ENCODE measurements at regions not wholly inside any gene's neighbourhood (a gene's known extent, or its start where the extent isn't known, plus 50 kb on each side); places are given as distances from the start of the nearest gene placed in this dataset.

DNA sequence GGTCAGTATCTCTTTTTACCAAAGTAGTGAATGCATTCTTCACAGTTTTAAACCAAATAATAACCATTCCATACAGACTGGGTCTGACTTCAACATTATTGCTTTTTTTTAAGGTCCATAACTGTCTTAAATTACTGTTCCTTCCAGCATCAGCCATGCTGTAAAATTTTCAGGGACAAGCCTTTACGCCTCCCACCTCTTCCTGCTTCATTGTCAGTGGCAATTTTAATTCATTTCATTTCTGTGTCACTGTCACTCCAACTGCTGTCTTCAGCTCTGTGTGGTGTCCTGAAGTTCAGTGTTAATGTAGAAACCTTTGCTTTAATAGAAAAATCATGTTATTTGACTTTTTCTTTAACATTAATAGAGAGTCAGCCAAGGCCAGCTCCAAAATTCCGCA is 365.6 kb upstream of the PTBP2 start:
- TF ChIP-seq EZH2phosphoT487 (conservative IDR thresholded peaks at IDR 0.05; ENCODE audit: low read length), result no peak
- TF ChIP-seq, protein P1, sequence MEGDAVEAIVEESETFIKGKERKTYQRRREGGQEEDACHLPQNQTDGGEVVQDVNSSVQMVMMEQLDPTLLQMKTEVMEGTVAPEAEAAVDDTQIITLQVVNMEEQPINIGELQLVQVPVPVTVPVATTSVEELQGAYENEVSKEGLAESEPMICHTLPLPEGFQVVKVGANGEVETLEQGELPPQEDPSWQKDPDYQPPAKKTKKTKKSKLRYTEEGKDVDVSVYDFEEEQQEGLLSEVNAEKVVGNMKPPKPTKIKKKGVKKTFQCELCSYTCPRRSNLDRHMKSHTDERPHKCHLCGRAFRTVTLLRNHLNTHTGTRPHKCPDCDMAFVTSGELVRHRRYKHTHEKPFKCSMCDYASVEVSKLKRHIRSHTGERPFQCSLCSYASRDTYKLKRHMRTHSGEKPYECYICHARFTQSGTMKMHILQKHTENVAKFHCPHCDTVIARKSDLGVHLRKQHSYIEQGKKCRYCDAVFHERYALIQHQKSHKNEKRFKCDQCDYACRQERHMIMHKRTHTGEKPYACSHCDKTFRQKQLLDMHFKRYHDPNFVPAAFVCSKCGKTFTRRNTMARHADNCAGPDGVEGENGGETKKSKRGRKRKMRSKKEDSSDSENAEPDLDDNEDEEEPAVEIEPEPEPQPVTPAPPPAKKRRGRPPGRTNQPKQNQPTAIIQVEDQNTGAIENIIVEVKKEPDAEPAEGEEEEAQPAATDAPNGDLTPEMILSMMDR (IDR thresholded peaks at IDR 0.05; ENCODE audit: insufficient read depth, low read length, poor library complexity, severe bottlenecking), result no peak
- H3K9me2 ChIP-seq (replicated peaks; ENCODE audit: insufficient read depth, low read length), result no peaks in the 10 kb centered on the region
- no peaks in the 10 kb centered on the region for H3K79me2 ChIP-seq (ENCODE audit: insufficient read depth, low read length)
- no peaks in the 10 kb centered on the region for H4K20me1 ChIP-seq (ENCODE audit: low read depth, low read length)
- H3K9ac ChIP-seq (ENCODE audit: low read length), result no peak overlapping the region
- no peaks in the 10 kb centered on the region for H3K9me3 ChIP-seq (ENCODE audit: insufficient read depth, low read length)
- H3F3A ChIP-seq (ENCODE audit: insufficient read depth), result no peaks in the 10 kb centered on the region
- no peak overlapping the region for H3K27ac ChIP-seq (ENCODE audit: low read depth, low read length)
- no peaks in the 10 kb centered on the region for H3K36me3 ChIP-seq (ENCODE audit: low read length)
- H3K4me3 ChIP-seq (ENCODE audit: insufficient read depth, low read length, poor library complexity, severe bottlenecking), result no peak overlapping the region
- no peak overlapping the region for H3K4me2 ChIP-seq (ENCODE audit: low read depth, low read length, poor library complexity, severe bottlenecking)
- H3K27me3 ChIP-seq (ENCODE audit: low read length), result no peaks in the 10 kb centered on the region
- no peak overlapping the region for H2AFZ ChIP-seq (ENCODE audit: low read depth, low read length, severe bottlenecking)

DNA sequence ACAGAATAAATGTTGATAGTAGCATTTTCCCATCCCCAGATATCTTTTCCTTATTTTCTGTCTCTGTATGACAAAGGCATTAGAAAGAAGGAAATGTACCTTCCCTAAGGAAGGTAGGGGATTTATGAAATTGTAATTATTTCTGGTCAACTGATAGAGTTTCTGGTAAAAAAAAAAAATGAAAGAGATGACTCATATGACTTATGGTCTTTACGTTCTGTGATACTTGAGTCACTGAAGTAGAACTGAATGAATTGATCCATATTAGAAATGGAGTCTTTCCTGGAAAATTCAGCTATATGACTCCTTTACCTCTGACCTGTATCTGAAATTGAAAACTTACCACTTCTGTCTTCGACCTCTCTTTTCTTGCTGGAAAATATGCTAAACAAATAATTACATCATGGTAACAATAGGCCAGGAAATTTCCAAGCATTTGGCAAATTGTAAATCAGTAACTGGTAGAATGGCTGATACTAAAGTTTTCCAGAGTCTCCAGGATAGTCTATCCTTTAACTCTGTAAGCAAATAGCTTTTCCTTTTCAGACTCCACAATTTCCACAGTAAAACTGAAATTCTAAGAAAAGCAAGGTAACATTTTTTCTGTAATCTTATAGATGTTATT is 364.3 kb upstream of the PTBP2 start:
- H2AFZ ChIP-seq (ENCODE audit: low read depth, low read length, severe bottlenecking), result no peak overlapping the region
- H3K79me2 ChIP-seq (ENCODE audit: insufficient read depth, low read length), result no peaks in the 10 kb centered on the region
- H3K9me3 ChIP-seq (ENCODE audit: insufficient read depth, low read length), result no peaks in the 10 kb centered on the region
- no peak overlapping the region for H3K4me3 ChIP-seq (ENCODE audit: insufficient read depth, low read length, poor library complexity, severe bottlenecking)
- no peaks in the 10 kb centered on the region for H4K20me1 ChIP-seq (ENCODE audit: low read depth, low read length)
- H3K9ac ChIP-seq (ENCODE audit: low read length), result no peak overlapping the region
- H3K36me3 ChIP-seq (ENCODE audit: low read length), result no peaks in the 10 kb centered on the region
- TF ChIP-seq, protein P1 (IDR thresholded peaks at IDR 0.05; ENCODE audit: insufficient read depth, low read length, poor library complexity, severe bottlenecking), result no peak
- no peaks in the 10 kb centered on the region for H3K9me2 ChIP-seq (replicated peaks; ENCODE audit: insufficient read depth, low read length)
- H3F3A ChIP-seq (ENCODE audit: insufficient read depth), result no peaks in the 10 kb centered on the region
- H3K4me2 ChIP-seq (ENCODE audit: low read depth, low read length, poor library complexity, severe bottlenecking), result no peak overlapping the region
- no peaks in the 10 kb centered on the region for H3K27me3 ChIP-seq (ENCODE audit: low read length)
- no peak overlapping the region for H3K27ac ChIP-seq (ENCODE audit: low read depth, low read length)

DNA sequence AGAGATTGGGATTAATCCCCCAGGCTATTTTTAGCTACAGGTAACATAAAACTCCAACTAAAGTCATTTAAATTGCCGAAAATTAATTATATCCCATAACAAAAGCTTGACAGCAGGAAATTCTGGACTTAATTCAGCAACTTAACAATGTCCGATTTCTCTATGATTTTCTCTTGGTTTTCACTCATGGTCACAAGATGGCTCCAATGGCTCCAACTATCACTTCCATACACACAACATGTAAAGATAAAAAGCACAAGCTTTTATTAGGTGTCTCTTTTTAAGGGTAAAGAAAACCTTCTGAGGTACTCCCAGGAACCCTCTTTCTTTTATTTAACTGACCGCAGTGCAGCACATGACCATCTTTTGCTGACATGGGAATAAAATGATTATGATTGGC is 363.5 kb upstream of the PTBP2 start:
- Histone ChIP-seq H3K36me3 (ENCODE audit: low read length) (no peaks in the 10 kb centered on the region), H3K9me2 (replicated peaks; ENCODE audit: insufficient read depth, low read length) (no peaks in the 10 kb centered on the region), H3F3A (ENCODE audit: insufficient read depth) (no peaks in the 10 kb centered on the region), H3K27me3 (ENCODE audit: low read length) (no peaks in the 10 kb centered on the region), H3K4me2 (ENCODE audit: low read depth, low read length, poor library complexity, severe bottlenecking) (no peak overlapping the region), H3K9me3 (ENCODE audit: insufficient read depth, low read length) (no peaks in the 10 kb centered on the region), H4K20me1 (ENCODE audit: low read depth, low read length) (no peaks in the 10 kb centered on the region), H3K27ac (ENCODE audit: low read depth, low read length) (no peak overlapping the region), H3K4me3 (ENCODE audit: insufficient read depth, low read length, poor library complexity, severe bottlenecking) (no peak overlapping the region), H3K79me2 (ENCODE audit: insufficient read depth, low read length) (no peaks in the 10 kb centered on the region), H3K9ac (ENCODE audit: low read length) (no peak overlapping the region), H2AFZ (ENCODE audit: low read depth, low read length, severe bottlenecking) (no peak overlapping the region)
- no peak for TF ChIP-seq EZH2phosphoT487 (conservative IDR thresholded peaks at IDR 0.05; ENCODE audit: low read length)
- TF ChIP-seq, protein P1 (IDR thresholded peaks at IDR 0.05; ENCODE audit: insufficient read depth, low read length, poor library complexity, severe bottlenecking), result no peak
